ENCODE measurements at regions not wholly inside any gene's neighbourhood (a gene's known extent, or its start where the extent isn't known, plus 50 kb on each side); places are given as distances from the start of the nearest gene placed in this dataset.

DNA sequence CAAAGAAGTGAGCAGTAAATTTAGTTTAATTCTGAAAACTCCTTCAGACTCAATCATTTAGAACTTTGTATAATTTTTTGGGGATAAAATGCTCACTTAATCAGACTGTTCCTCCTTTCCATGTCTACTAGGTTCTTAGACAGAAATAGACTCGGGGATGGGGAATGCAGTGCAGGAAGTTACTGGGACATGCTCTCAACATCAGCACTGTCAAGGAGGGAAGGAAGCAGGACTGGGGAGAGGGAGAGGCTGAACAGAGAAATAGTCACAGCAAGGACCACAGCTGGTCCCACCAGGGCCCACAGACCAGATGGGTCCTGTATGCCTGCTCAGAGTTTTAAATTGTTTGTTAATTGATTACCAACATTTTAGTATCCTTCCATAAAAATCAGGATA, 310.1 kb upstream of the MSX2 start:
- TF ChIP-seq, protein P1, sequence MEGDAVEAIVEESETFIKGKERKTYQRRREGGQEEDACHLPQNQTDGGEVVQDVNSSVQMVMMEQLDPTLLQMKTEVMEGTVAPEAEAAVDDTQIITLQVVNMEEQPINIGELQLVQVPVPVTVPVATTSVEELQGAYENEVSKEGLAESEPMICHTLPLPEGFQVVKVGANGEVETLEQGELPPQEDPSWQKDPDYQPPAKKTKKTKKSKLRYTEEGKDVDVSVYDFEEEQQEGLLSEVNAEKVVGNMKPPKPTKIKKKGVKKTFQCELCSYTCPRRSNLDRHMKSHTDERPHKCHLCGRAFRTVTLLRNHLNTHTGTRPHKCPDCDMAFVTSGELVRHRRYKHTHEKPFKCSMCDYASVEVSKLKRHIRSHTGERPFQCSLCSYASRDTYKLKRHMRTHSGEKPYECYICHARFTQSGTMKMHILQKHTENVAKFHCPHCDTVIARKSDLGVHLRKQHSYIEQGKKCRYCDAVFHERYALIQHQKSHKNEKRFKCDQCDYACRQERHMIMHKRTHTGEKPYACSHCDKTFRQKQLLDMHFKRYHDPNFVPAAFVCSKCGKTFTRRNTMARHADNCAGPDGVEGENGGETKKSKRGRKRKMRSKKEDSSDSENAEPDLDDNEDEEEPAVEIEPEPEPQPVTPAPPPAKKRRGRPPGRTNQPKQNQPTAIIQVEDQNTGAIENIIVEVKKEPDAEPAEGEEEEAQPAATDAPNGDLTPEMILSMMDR (conservative IDR thresholded peaks at IDR 0.05; ENCODE audit: low read length) = no peak
- TF ChIP-seq EZH2phosphoT487 (IDR thresholded peaks at IDR 0.05; ENCODE audit: borderline replicate concordance) = no peak

All from Loucy (cell line).